ENCODE measurements at regions not wholly inside any gene's neighbourhood (a gene's known extent, or its start where the extent isn't known, plus 50 kb on each side); places are given as distances from the start of the nearest gene placed in this dataset.

DNA sequence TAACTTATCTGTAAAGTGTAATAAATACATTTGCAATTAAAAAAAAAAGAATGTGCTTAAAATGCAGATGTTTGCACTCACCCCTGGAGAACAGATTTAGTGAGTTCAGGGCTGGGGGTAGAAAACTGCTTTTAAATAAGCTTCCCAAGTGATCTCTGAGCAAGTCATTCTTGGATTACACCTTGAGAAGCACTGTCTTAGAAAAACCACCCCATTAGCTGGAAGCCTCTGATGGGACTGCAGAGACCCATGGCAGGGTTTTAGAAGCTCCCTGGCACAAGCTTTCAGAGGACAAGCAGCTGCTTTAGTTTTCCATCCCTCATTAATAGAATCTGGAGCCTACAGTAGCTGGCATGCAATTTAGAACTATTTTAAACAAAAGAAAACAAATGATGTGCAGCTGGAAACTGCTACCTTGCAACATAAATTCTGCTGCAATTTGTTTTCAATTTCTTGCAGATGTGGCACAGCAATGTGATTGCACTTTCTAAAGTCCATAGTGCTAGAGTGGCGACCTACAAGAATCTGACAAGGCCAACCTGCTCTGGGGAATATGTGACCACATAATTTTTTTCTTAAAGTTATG is 141.5 kb downstream of the CDC42EP3 start:
- CTCF ChIA-PET: interaction anchor here (0.6 to 0.9 kb wide), 5 partner anchors 9 to 730 kb away, joined by 3 to 4 read pairs (median 3); no protein-coding TSS in a partner anchor
- TF ChIP-seq, protein P1, sequence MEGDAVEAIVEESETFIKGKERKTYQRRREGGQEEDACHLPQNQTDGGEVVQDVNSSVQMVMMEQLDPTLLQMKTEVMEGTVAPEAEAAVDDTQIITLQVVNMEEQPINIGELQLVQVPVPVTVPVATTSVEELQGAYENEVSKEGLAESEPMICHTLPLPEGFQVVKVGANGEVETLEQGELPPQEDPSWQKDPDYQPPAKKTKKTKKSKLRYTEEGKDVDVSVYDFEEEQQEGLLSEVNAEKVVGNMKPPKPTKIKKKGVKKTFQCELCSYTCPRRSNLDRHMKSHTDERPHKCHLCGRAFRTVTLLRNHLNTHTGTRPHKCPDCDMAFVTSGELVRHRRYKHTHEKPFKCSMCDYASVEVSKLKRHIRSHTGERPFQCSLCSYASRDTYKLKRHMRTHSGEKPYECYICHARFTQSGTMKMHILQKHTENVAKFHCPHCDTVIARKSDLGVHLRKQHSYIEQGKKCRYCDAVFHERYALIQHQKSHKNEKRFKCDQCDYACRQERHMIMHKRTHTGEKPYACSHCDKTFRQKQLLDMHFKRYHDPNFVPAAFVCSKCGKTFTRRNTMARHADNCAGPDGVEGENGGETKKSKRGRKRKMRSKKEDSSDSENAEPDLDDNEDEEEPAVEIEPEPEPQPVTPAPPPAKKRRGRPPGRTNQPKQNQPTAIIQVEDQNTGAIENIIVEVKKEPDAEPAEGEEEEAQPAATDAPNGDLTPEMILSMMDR (IDR thresholded peaks at IDR 0.05; ENCODE audit: unreplicated experiment): no peak
- intact Hi-C loops (cut with micrococcal nuclease): loop anchor here (5.0 kb wide), 1 partner anchor 118 kb away; no protein-coding TSS in a partner anchor
- no peaks in the 10 kb centered on the region for H3K27me3 Mint-ChIP-seq (ENCODE audit: insufficient read depth, unreplicated experiment)
- no TSS peak for BruUV-seq (replicated peaks)
- H3K36me3 Mint-ChIP-seq (ENCODE audit: insufficient read depth, unreplicated experiment): no peaks in the 10 kb centered on the region
- DNase-seq (ENCODE audit: unreplicated experiment): no peak
- POLR2A ChIA-PET: no interaction called here
- peaks cover 9% of the 10 kb centered on the region for H3K4me1 Mint-ChIP-seq (ENCODE audit: insufficient read depth, unreplicated experiment)
- H3K9me3 Mint-ChIP-seq (ENCODE audit: unreplicated experiment): peaks cover 8% of the 10 kb centered on the region
- no peak overlapping the region for H3K4me3 Mint-ChIP-seq (ENCODE audit: unreplicated experiment)
- H3K27ac Mint-ChIP-seq (ENCODE audit: low read depth, unreplicated experiment): no peak overlapping the region

DNA sequence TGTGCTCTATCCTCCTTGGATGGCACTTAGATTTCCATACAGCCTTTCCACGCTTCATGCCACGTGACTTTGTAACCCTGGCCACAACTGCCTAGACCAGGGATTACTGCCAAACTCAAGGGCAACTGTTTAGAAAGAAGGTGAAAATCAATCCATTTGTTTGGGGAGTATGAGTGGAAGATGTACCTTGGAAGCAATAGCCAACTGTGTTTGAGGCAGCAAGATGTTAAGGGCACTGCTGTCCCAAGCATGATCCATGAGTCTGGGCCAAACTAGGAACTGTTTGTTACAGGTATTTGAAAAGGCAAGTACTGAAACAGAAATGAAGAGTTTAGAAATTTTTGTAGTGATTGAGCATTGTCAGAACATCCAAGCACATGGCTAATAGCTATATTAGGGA is 138.9 kb downstream of the CDC42EP3 start:
- peaks cover 8% of the 10 kb centered on the region for H3K9me3 Mint-ChIP-seq (ENCODE audit: unreplicated experiment)
- intact Hi-C loops (cut with micrococcal nuclease): loop anchor here (5.0 kb wide), 1 partner anchor 120 kb away; no protein-coding TSS in a partner anchor
- TF ChIP-seq, protein P1 (IDR thresholded peaks at IDR 0.05; ENCODE audit: unreplicated experiment): no peak

DNA sequence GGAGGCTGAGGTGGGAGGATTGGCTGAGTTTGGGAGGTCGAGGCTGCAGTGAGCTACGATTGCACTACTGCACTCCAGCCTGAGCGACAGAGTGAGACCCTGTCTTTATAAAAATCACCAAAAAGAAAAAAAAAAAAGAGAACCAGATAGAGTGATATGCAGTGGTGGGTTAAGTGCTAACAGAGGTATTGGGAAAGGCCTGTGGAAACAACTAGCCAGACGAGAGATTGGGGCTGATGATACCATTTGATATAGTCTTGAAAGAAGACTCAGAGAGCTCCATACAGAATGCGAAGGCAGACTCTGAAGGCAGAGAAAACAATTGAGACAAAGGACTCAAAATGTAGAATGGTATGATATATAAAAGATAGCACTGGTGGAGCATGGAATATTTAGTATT is 134.1 kb downstream of the CDC42EP3 start:
- TF ChIP-seq, protein P1 (IDR thresholded peaks at IDR 0.05; ENCODE audit: unreplicated experiment): no peak
- Mint-ChIP-seq H3K4me3 (ENCODE audit: unreplicated experiment) (no peak overlapping the region), H3K27ac (ENCODE audit: low read depth, unreplicated experiment) (no peak overlapping the region), H3K27me3 (ENCODE audit: insufficient read depth, unreplicated experiment) (no peaks in the 10 kb centered on the region), H3K36me3 (ENCODE audit: insufficient read depth, unreplicated experiment) (no peaks in the 10 kb centered on the region), H3K4me1 (ENCODE audit: insufficient read depth, unreplicated experiment) (peaks cover 9% of the 10 kb centered on the region), H3K9me3 (ENCODE audit: unreplicated experiment) (peaks cover 8% of the 10 kb centered on the region)
- CTCF ChIA-PET: interaction anchor here (0.6 kb wide), 2 partner anchors 113 to 133 kb away, joined by 3 read pairs; no protein-coding TSS in a partner anchor
- POLR2A ChIA-PET: interaction anchor here (0.5 kb wide), 1 partner anchor 600 kb away, joined by 3 read pairs; no protein-coding TSS in a partner anchor
- BruUV-seq (replicated peaks): no TSS peak
- intact Hi-C loops (cut with micrococcal nuclease): no loop called here
- DNase-seq (ENCODE audit: unreplicated experiment): no peak

More for the DNA sequence above, 138.9 kb downstream of the CDC42EP3 start:
- ChIA-PET POLR2A (interaction anchor here (0.6 kb wide), 1 partner anchor 41 kb away, joined by 3 read pairs; no protein-coding TSS in a partner anchor), CTCF (interaction anchor here (0.6 to 0.9 kb wide), 2 partner anchors 82 to 142 kb away, joined by 3 to 4 read pairs; no protein-coding TSS in a partner anchor)
- peak overlapping the region; percentile 36 for H3K27ac Mint-ChIP-seq (ENCODE audit: low read depth, unreplicated experiment)
- no peak for DNase-seq (ENCODE audit: unreplicated experiment)
- no TSS peak for BruUV-seq (replicated peaks)
- H3K4me1 Mint-ChIP-seq (ENCODE audit: insufficient read depth, unreplicated experiment): peaks cover 9% of the 10 kb centered on the region
- H3K27me3 Mint-ChIP-seq (ENCODE audit: insufficient read depth, unreplicated experiment): no peaks in the 10 kb centered on the region
- H3K4me3 Mint-ChIP-seq (ENCODE audit: unreplicated experiment): no peak overlapping the region
- no peaks in the 10 kb centered on the region for H3K36me3 Mint-ChIP-seq (ENCODE audit: insufficient read depth, unreplicated experiment)

DNA sequence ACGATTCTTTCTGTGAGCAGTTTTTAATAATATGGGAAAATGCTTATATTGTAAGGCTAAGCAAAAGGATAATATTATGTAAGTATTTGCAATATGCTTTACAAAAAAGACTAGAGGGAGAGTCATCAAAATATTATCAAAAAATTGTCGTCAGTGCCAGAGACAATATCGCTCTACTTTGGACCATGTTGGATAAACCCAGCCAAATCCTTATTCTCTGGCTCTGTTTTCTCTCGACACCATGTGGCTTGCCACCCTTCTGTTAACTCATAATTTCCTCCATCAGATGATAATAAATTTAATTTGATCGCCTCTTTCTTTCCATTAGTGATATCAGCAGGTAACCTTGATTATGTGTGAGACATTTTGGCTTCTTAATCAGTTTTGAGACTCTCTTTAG is 129.9 kb downstream of the CDC42EP3 start:
- Mint-ChIP-seq H3K9me3 (ENCODE audit: unreplicated experiment) (no peaks in the 10 kb centered on the region), H3K27ac (ENCODE audit: low read depth, unreplicated experiment) (no peak overlapping the region), H3K27me3 (ENCODE audit: insufficient read depth, unreplicated experiment) (no peaks in the 10 kb centered on the region), H3K4me1 (ENCODE audit: insufficient read depth, unreplicated experiment) (no peaks in the 10 kb centered on the region), H3K4me3 (ENCODE audit: unreplicated experiment) (no peak overlapping the region), H3K36me3 (ENCODE audit: insufficient read depth, unreplicated experiment) (no peaks in the 10 kb centered on the region)
- CTCF ChIA-PET: no interaction called here
- no peak for DNase-seq (ENCODE audit: unreplicated experiment)
- POLR2A ChIA-PET: interaction anchor here (0.7 kb wide), 1 partner anchor 48 kb away, joined by 3 read pairs; no protein-coding TSS in a partner anchor
- intact Hi-C loops (cut with micrococcal nuclease): no loop called here
- no TSS peak for BruUV-seq (replicated peaks)
- TF ChIP-seq, protein P1 (IDR thresholded peaks at IDR 0.05; ENCODE audit: unreplicated experiment): no peak
